Activated T-helper 17 cell treated with anti-CD3 and anti-CD28 coated beads, Interleukin-2, amount 50 U/mL, for 72 hours (primary cell): ENCODE measurements at regions not wholly inside any gene's neighbourhood (a gene's known extent, or its start where the extent isn't known, plus 50 kb on each side); places are given as distances from the start of the nearest gene placed in this dataset.

Source experiments
- ATAC-seq: fragments of 150-1000 bp; cut with Tn5 transposase; replicated peaks from 2 replicates; pipeline ENCODE4 v1.10.0; 2021; ENCODE audit warnings: mild to moderate bottlenecking, moderate library complexity
- H3K27ac Mint-ChIP-seq: one replicate; pipeline ENCODE4 v1.8.0; 2022; ENCODE audit warnings: mixed read lengths
- H3K27me3 Mint-ChIP-seq: one replicate; pipeline ENCODE4 v1.8.0; 2022; ENCODE audit warnings: mixed read lengths
- H3K36me3 Mint-ChIP-seq: one replicate; pipeline ENCODE4 v1.8.0; 2022; ENCODE audit warnings: low read depth, mild to moderate bottlenecking, mixed read lengths
- H3K4me1 Mint-ChIP-seq: one replicate; pipeline ENCODE4 v1.8.0; 2022; ENCODE audit warnings: mixed read lengths
- H3K4me3 Mint-ChIP-seq: one replicate; pipeline ENCODE4 v1.8.0; 2022; ENCODE audit warnings: mild to moderate bottlenecking, mixed read lengths
- H3K9me3 Mint-ChIP-seq: one replicate; pipeline ENCODE4 v1.8.0; 2022; ENCODE audit warnings: mixed read lengths

GRCh38 chr11:128190312-128190711 is 397.0 kb downstream of the ETS1 start:
- Mint-ChIP-seq H3K36me3 (no peaks in the 10 kb centered on the region), H3K4me1 (peaks cover 15% of the 10 kb centered on the region), H3K4me3 (no peak overlapping the region), H3K9me3 (peaks cover 6% of the 10 kb centered on the region), H3K27me3 (no peaks in the 10 kb centered on the region), H3K27ac (no peak overlapping the region)
- ATAC-seq, result no peak

- Mint-ChIP-seq H3K27ac (no peak overlapping the region), H3K27me3 (no peaks in the 10 kb centered on the region), H3K4me3 (no peak overlapping the region)
These were observed 397.5 kb downstream of the ETS1 start for GRCh38 chr11:128189823-128190222.

GRCh38 chr11:128188346-128189004 is 398.9 kb downstream of the ETS1 start:
- Mint-ChIP-seq H3K4me1 (peaks cover 9% of the 10 kb centered on the region), H3K36me3 (no peaks in the 10 kb centered on the region), H3K27ac (no peak overlapping the region), H3K4me3 (no peak overlapping the region), H3K27me3 (no peaks in the 10 kb centered on the region), H3K9me3 (peaks cover 17% of the 10 kb centered on the region)
- no peak for ATAC-seq

More at GRCh38 chr11:128189823-128190222, 397.5 kb downstream of the ETS1 start:
- peaks cover 10% of the 10 kb centered on the region for H3K9me3 Mint-ChIP-seq
- no peaks in the 10 kb centered on the region for H3K36me3 Mint-ChIP-seq
- no peak for ATAC-seq
- peaks cover 11% of the 10 kb centered on the region for H3K4me1 Mint-ChIP-seq

- H3K4me3 Mint-ChIP-seq, result no peak overlapping the region
- no peak for ATAC-seq
- H3K9me3 Mint-ChIP-seq, result peaks cover 17% of the 10 kb centered on the region
These were observed 399.5 kb downstream of the ETS1 start for GRCh38 chr11:128187835-128188234.

GRCh38 chr11:128187377-128187776 is 400.0 kb downstream of the ETS1 start:
- Mint-ChIP-seq H3K4me3 (no peak overlapping the region), H3K36me3 (no peaks in the 10 kb centered on the region), H3K27me3 (no peaks in the 10 kb centered on the region), H3K27ac (no peak overlapping the region), H3K4me1 (peaks cover 13% of the 10 kb centered on the region), H3K9me3 (peaks cover 17% of the 10 kb centered on the region)
- no peak for ATAC-seq

More at GRCh38 chr11:128187835-128188234, 399.5 kb downstream of the ETS1 start:
- no peak overlapping the region for H3K27ac Mint-ChIP-seq
- no peaks in the 10 kb centered on the region for H3K36me3 Mint-ChIP-seq
- H3K27me3 Mint-ChIP-seq, result no peaks in the 10 kb centered on the region
- peaks cover 13% of the 10 kb centered on the region for H3K4me1 Mint-ChIP-seq

- ATAC-seq, result peak; percentile 62
- no peak overlapping the region for H3K27ac Mint-ChIP-seq
- no peaks in the 10 kb centered on the region for H3K27me3 Mint-ChIP-seq
- peaks cover 13% of the 10 kb centered on the region for H3K4me1 Mint-ChIP-seq
- no peak overlapping the region for H3K4me3 Mint-ChIP-seq
- peaks cover 17% of the 10 kb centered on the region for H3K9me3 Mint-ChIP-seq
- no peaks in the 10 kb centered on the region for H3K36me3 Mint-ChIP-seq
These were observed 402.4 kb downstream of the ETS1 start for GRCh38 chr11:128184981-128185380.

GRCh38 chr11:128182844-128183243 is 404.5 kb downstream of the ETS1 start:
- peaks cover 17% of the 10 kb centered on the region for H3K9me3 Mint-ChIP-seq
- H3K4me3 Mint-ChIP-seq, result no peak overlapping the region
- ATAC-seq, result peak; percentile 92
- peak overlapping the region; percentile 31 for H3K27ac Mint-ChIP-seq
- H3K27me3 Mint-ChIP-seq, result peaks cover 3% of the 10 kb centered on the region
- no peaks in the 10 kb centered on the region for H3K36me3 Mint-ChIP-seq
- H3K4me1 Mint-ChIP-seq, result peaks cover 17% of the 10 kb centered on the region

GRCh38 chr11:128181984-128182383 is 405.4 kb downstream of the ETS1 start:
- peaks cover 17% of the 10 kb centered on the region for H3K4me1 Mint-ChIP-seq
- H3K4me3 Mint-ChIP-seq, result no peak overlapping the region
- no peaks in the 10 kb centered on the region for H3K36me3 Mint-ChIP-seq
- no peak for ATAC-seq
- peaks cover 3% of the 10 kb centered on the region for H3K27me3 Mint-ChIP-seq
- H3K27ac Mint-ChIP-seq, result no peak overlapping the region
- H3K9me3 Mint-ChIP-seq, result peaks cover 17% of the 10 kb centered on the region

- Mint-ChIP-seq H3K27ac (no peak overlapping the region), H3K4me3 (no peak overlapping the region), H3K36me3 (no peaks in the 10 kb centered on the region), H3K9me3 (peaks cover 17% of the 10 kb centered on the region), H3K27me3 (peaks cover 3% of the 10 kb centered on the region), H3K4me1 (peaks cover 17% of the 10 kb centered on the region)
- ATAC-seq, result no peak
These were observed 406.3 kb downstream of the ETS1 start for GRCh38 chr11:128181088-128181480.

- ATAC-seq, result no peak
- Mint-ChIP-seq H3K9me3 (peaks cover 13% of the 10 kb centered on the region), H3K36me3 (no peaks in the 10 kb centered on the region), H3K4me3 (no peak overlapping the region), H3K27me3 (peaks cover 3% of the 10 kb centered on the region), H3K4me1 (peaks cover 17% of the 10 kb centered on the region), H3K27ac (no peak overlapping the region)
These were observed 406.8 kb downstream of the ETS1 start for GRCh38 chr11:128180441-128181087.

GRCh38 chr11:128179512-128179911 is 407.8 kb downstream of the ETS1 start:
- H3K27ac Mint-ChIP-seq, result no peak overlapping the region
- no peak for ATAC-seq
- H3K9me3 Mint-ChIP-seq, result peaks cover 4% of the 10 kb centered on the region
- H3K27me3 Mint-ChIP-seq, result peaks cover 3% of the 10 kb centered on the region
- no peaks in the 10 kb centered on the region for H3K36me3 Mint-ChIP-seq
- no peak overlapping the region for H3K4me3 Mint-ChIP-seq
- H3K4me1 Mint-ChIP-seq, result peaks cover 17% of the 10 kb centered on the region

- H3K36me3 Mint-ChIP-seq, result no peaks in the 10 kb centered on the region
- H3K9me3 Mint-ChIP-seq, result no peaks in the 10 kb centered on the region
- no peak overlapping the region for H3K4me3 Mint-ChIP-seq
- no peak for ATAC-seq
- H3K27ac Mint-ChIP-seq, result no peak overlapping the region
- H3K4me1 Mint-ChIP-seq, result peaks cover 14% of the 10 kb centered on the region
- peaks cover 3% of the 10 kb centered on the region for H3K27me3 Mint-ChIP-seq
These were observed 408.3 kb downstream of the ETS1 start for GRCh38 chr11:128179039-128179438.

- H3K27me3 Mint-ChIP-seq, result peaks cover 3% of the 10 kb centered on the region
- no peaks in the 10 kb centered on the region for H3K9me3 Mint-ChIP-seq
- ATAC-seq, result peak; percentile 37
- H3K36me3 Mint-ChIP-seq, result no peaks in the 10 kb centered on the region
- H3K4me1 Mint-ChIP-seq, result peaks cover 4% of the 10 kb centered on the region
- H3K27ac Mint-ChIP-seq, result no peak overlapping the region
- H3K4me3 Mint-ChIP-seq, result no peak overlapping the region
These were observed 412.7 kb downstream of the ETS1 start for GRCh38 chr11:128174465-128175291.

GRCh38 chr11:128172046-128172878 is 415.1 kb downstream of the ETS1 start:
- Mint-ChIP-seq H3K4me1 (no peaks in the 10 kb centered on the region), H3K27ac (no peak overlapping the region), H3K27me3 (no peaks in the 10 kb centered on the region), H3K4me3 (no peak overlapping the region), H3K9me3 (no peaks in the 10 kb centered on the region), H3K36me3 (no peaks in the 10 kb centered on the region)
- peak; percentile 76 for ATAC-seq
